ENCODE measurements at regions not wholly inside any gene's neighbourhood (a gene's known extent, or its start where the extent isn't known, plus 50 kb on each side); places are given as distances from the start of the nearest gene placed in this dataset.

- peaks cover 23% of the 10 kb centered on the region for H3K27me3 Mint-ChIP-seq
- H3K4me3 Mint-ChIP-seq: no peak overlapping the region
- no peaks in the 10 kb centered on the region for H3K4me1 Mint-ChIP-seq (ENCODE audit: low read depth)
- H3K9me3 Mint-ChIP-seq: peaks cover 34% of the 10 kb centered on the region
- no peak overlapping the region for H3K27ac Mint-ChIP-seq
- DNase-seq: no peak
- H3K36me3 Mint-ChIP-seq (ENCODE audit: low read depth): no peaks in the 10 kb centered on the region
These were observed 255.6 kb upstream of the OSR1 start for GRCh38 chr2:19614066-19614465.

GRCh38 chr2:19611491-19612332 is 253.3 kb upstream of the OSR1 start:
- Mint-ChIP-seq H3K27me3 (peaks cover 15% of the 10 kb centered on the region), H3K9me3 (peaks cover 22% of the 10 kb centered on the region), H3K4me1 (ENCODE audit: low read depth) (no peaks in the 10 kb centered on the region), H3K4me3 (no peak overlapping the region), H3K27ac (no peak overlapping the region), H3K36me3 (ENCODE audit: low read depth) (no peaks in the 10 kb centered on the region)
- DNase-seq: no peak

- Mint-ChIP-seq H3K27ac (no peak overlapping the region), H3K9me3 (peaks cover 8% of the 10 kb centered on the region), H3K4me3 (no peak overlapping the region), H3K27me3 (peaks cover 17% of the 10 kb centered on the region), H3K4me1 (ENCODE audit: low read depth) (no peaks in the 10 kb centered on the region), H3K36me3 (ENCODE audit: low read depth) (no peaks in the 10 kb centered on the region)
- no peak for DNase-seq
These were observed 250.8 kb upstream of the OSR1 start for GRCh38 chr2:19609266-19609665.

DNA sequence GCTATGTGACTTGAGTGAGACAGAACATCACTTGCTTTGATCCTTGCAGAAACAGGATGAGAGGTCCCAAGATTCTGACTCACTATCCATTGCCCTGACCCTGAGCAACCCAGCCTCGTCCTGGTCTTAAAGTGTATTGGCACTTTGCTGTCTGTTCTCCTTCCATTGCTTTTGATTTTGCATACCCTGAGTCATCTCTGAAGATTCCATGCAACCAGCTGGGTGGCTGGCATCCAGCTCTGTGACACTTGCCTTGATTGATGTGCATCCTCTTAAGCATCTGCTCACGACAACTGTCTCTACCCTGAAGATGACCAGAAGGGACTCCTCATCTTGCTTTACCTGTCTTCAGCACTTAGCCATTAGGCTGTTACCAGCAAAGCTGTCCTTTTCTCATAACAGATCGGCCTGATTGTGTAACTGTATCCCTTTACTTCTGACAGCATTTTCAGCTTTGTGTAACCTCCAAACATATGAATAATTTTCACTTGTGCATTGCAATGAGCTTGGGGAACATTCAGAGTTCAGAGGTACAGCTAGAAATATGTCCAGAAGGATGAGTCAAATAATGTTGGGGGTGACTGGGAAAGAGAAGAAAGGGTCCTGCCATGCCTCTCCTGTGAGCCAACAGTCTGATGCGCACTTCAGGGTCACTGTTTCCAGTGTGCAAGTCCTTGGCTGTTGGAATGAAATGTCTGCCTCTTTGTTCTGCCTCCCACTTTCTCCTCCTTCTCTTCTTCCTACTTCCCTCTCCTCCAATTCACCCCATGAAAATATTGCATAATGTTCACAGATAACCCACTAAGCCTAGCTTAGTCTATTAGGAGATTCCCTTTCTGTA is 249.7 kb upstream of the OSR1 start:
- H3K4me1 Mint-ChIP-seq (ENCODE audit: low read depth): no peaks in the 10 kb centered on the region
- no peak overlapping the region for H3K27ac Mint-ChIP-seq
- no peak for DNase-seq
- H3K36me3 Mint-ChIP-seq (ENCODE audit: low read depth): no peaks in the 10 kb centered on the region
- H3K4me3 Mint-ChIP-seq: no peak overlapping the region
- H3K9me3 Mint-ChIP-seq: peaks cover 3% of the 10 kb centered on the region
- peaks cover 17% of the 10 kb centered on the region for H3K27me3 Mint-ChIP-seq

GRCh38 chr2:19607400-19607799 is 249.0 kb upstream of the OSR1 start:
- no peaks in the 10 kb centered on the region for H3K36me3 Mint-ChIP-seq (ENCODE audit: low read depth)
- peaks cover 6% of the 10 kb centered on the region for H3K9me3 Mint-ChIP-seq
- H3K27me3 Mint-ChIP-seq: peaks cover 17% of the 10 kb centered on the region
- no peak overlapping the region for H3K27ac Mint-ChIP-seq
- DNase-seq: no peak
- no peaks in the 10 kb centered on the region for H3K4me1 Mint-ChIP-seq (ENCODE audit: low read depth)
- no peak overlapping the region for H3K4me3 Mint-ChIP-seq

DNA sequence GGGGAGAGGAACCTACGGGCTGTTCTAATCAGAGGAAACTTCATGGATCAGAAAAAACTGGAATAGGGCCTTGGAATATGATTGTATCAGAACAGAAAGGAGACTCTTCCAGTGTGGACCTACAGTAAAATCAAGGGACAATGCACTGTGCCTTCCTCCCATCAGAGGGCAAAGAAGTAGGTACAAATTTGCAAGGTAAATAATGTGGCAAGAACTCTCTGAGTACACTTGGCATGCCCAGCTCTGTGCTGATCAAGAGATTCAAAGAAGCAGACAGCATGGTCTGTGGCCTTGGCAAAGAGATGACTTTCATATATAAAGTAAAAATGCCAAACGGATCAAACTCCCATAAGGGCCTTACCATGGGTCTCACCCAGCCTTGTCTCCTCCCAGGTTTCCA is 242.6 kb upstream of the OSR1 start:
- H3K36me3 Mint-ChIP-seq (ENCODE audit: low read depth): no peaks in the 10 kb centered on the region
- H3K4me3 Mint-ChIP-seq: no peak overlapping the region
- H3K27ac Mint-ChIP-seq: no peak overlapping the region
- H3K9me3 Mint-ChIP-seq: peaks cover 6% of the 10 kb centered on the region
- no peak for DNase-seq
- H3K4me1 Mint-ChIP-seq (ENCODE audit: low read depth): no peaks in the 10 kb centered on the region
- H3K27me3 Mint-ChIP-seq: peaks cover 3% of the 10 kb centered on the region

DNA sequence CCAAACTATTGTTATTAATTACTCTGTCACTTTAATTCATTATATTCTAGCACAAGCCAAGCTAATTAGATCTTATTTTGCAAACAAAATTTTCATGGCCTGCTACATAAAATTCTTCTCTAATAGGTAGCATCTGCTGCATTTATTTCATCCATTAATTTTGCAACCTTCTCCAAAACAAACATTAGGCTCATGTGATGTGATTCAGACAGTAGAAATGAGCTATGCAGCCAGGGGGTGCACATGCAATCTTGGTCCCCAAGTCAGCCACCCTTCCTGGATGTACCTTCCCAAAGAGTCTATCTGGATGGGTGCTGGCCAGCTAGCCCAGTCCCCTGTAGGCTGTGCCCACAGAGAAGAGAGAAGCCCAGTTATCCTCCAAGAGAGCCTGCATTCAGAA is 242.1 kb upstream of the OSR1 start:
- H3K36me3 Mint-ChIP-seq (ENCODE audit: low read depth): no peaks in the 10 kb centered on the region
- H3K27ac Mint-ChIP-seq: no peak overlapping the region
- DNase-seq: no peak
- H3K9me3 Mint-ChIP-seq: peaks cover 6% of the 10 kb centered on the region
- H3K27me3 Mint-ChIP-seq: peaks cover 3% of the 10 kb centered on the region
- no peak overlapping the region for H3K4me3 Mint-ChIP-seq
- H3K4me1 Mint-ChIP-seq (ENCODE audit: low read depth): no peaks in the 10 kb centered on the region

DNA sequence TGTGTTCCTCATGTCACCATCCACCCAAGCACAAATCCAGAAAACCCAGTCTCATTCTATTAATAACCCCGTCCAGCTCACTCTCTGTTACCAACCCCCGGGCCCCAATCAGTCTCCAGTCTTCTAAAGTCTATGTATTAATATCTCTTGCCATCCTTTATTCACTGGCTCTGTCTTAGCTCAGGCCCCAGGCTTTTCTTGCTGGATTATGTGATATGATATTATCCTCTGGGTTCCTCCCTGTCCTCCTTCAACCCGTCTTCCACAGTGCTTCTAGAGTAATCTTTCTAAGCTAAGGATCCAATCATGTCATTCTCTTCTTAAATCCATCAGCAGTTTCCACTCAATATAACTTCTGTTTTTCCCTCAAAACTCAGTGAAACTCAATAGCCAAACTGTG is 240.5 kb upstream of the OSR1 start:
- H3K4me1 Mint-ChIP-seq (ENCODE audit: low read depth): no peaks in the 10 kb centered on the region
- peaks cover 3% of the 10 kb centered on the region for H3K27me3 Mint-ChIP-seq
- H3K27ac Mint-ChIP-seq: no peak overlapping the region
- H3K4me3 Mint-ChIP-seq: no peak overlapping the region
- no peaks in the 10 kb centered on the region for H3K36me3 Mint-ChIP-seq (ENCODE audit: low read depth)
- no peak for DNase-seq
- H3K9me3 Mint-ChIP-seq: peaks cover 3% of the 10 kb centered on the region

DNA sequence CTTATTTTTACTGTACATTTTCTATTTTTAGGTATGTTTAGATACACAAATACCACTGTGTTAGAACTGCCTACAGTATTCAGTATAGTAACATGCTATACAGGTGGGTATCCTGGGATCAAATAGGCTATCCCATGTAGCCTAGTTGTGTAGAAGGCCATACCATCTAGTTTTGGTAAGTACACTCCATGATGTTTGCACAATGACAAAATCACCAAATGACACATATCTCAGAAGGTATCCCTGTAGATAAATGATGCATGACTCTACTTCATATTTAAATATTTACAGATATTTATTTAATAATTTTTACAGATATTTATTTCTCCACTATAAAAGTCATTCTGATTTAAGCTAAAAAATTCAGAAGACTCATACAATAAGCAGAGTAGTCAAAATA is 233.8 kb upstream of the OSR1 start:
- peaks cover under 1% of the 10 kb centered on the region for H3K27me3 Mint-ChIP-seq

DNA sequence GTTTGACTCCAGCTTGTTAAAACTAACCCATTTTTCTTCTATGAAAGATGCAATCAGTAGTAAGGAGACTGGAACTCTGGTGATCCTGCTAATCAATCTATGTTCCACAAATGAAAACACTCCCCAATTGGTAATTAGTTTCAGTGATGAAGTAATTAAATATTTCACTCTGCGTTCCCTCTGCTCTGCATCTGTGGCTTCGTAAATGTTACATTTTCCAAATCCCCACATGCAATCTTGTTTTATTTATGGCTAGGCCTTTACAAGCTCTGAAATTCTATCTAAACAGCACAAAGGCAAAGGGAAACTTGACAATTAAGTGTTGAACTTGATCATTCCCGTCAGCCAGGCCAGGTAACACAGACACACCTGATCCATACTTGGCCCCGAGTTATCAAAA is 231.4 kb upstream of the OSR1 start:
- no peak overlapping the region for H3K4me3 Mint-ChIP-seq
- H3K27ac Mint-ChIP-seq: no peak overlapping the region
- H3K36me3 Mint-ChIP-seq (ENCODE audit: low read depth): no peaks in the 10 kb centered on the region
- no peaks in the 10 kb centered on the region for H3K27me3 Mint-ChIP-seq
- H3K4me1 Mint-ChIP-seq (ENCODE audit: low read depth): no peaks in the 10 kb centered on the region
- DNase-seq: no peak
- peaks cover 2% of the 10 kb centered on the region for H3K9me3 Mint-ChIP-seq

More for the DNA sequence above, 233.8 kb upstream of the OSR1 start:
- H3K9me3 Mint-ChIP-seq: no peaks in the 10 kb centered on the region
- H3K36me3 Mint-ChIP-seq (ENCODE audit: low read depth): no peaks in the 10 kb centered on the region
- H3K4me1 Mint-ChIP-seq (ENCODE audit: low read depth): no peaks in the 10 kb centered on the region
- no peak overlapping the region for H3K4me3 Mint-ChIP-seq
- H3K27ac Mint-ChIP-seq: no peak overlapping the region
- no peak for DNase-seq

- Mint-ChIP-seq H3K27me3 (peaks cover 16% of the 10 kb centered on the region), H3K36me3 (ENCODE audit: low read depth) (no peaks in the 10 kb centered on the region), H3K4me1 (ENCODE audit: low read depth) (no peaks in the 10 kb centered on the region)
These were observed 222.4 kb upstream of the OSR1 start for GRCh38 chr2:19580830-19581229.

GRCh38 chr2:19580264-19580663 is 221.8 kb upstream of the OSR1 start:
- Mint-ChIP-seq H3K4me1 (ENCODE audit: low read depth) (no peaks in the 10 kb centered on the region), H3K4me3 (no peak overlapping the region), H3K27ac (no peak overlapping the region), H3K36me3 (ENCODE audit: low read depth) (no peaks in the 10 kb centered on the region), H3K9me3 (no peaks in the 10 kb centered on the region), H3K27me3 (peaks cover 16% of the 10 kb centered on the region)
- no peak for DNase-seq

More at GRCh38 chr2:19580830-19581229, 222.4 kb upstream of the OSR1 start:
- no peak overlapping the region for H3K4me3 Mint-ChIP-seq
- DNase-seq: no peak
- peaks cover 2% of the 10 kb centered on the region for H3K9me3 Mint-ChIP-seq
- H3K27ac Mint-ChIP-seq: no peak overlapping the region

GRCh38 chr2:19579461-19579860 is 221.0 kb upstream of the OSR1 start:
- Mint-ChIP-seq H3K4me1 (ENCODE audit: low read depth) (no peaks in the 10 kb centered on the region), H3K36me3 (ENCODE audit: low read depth) (no peaks in the 10 kb centered on the region), H3K9me3 (no peaks in the 10 kb centered on the region), H3K27me3 (peaks cover 22% of the 10 kb centered on the region), H3K27ac (no peak overlapping the region), H3K4me3 (no peak overlapping the region)
- no peak for DNase-seq

DNA sequence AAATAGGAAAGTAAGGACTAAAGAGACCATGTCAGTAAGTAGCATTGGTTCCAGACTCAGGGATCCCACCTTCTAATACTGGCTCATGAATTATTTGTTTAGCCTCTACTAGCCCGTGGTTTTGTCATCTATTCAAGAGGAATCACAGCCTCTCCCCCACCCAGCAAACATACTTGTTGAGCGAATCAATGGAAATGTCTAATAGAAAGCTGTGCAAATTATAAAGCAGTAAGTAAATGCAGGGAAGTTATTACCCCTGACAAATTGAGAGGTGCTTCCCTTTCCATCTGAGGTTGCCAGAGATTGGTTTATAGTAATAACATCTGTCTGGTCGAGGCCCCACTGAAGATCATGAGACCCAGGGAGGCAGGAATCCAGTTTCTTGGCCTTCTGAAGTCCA is 219.3 kb upstream of the OSR1 start:
- Mint-ChIP-seq H3K4me3 (no peak overlapping the region), H3K9me3 (no peaks in the 10 kb centered on the region), H3K4me1 (ENCODE audit: low read depth) (no peaks in the 10 kb centered on the region), H3K36me3 (ENCODE audit: low read depth) (no peaks in the 10 kb centered on the region), H3K27ac (no peak overlapping the region), H3K27me3 (peaks cover 27% of the 10 kb centered on the region)
- DNase-seq: no peak

DNA sequence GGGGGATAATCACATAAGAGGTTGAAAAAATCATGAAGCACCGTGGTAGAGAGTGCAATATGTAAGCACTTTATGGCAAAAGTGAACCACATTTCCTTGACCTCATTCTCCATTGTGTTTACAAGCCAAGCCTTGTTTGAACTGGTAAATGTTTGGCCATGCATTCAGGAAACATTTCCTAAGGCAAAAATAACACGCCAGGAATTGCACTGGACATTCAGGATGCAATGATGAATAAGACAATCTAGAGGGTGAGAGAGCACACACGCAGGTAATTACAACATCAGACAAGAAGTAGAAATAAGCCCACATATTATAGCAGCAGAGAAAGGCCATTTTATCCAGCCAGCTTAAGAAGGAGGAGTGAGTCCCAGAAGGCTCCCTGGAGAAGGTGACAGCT is 218.0 kb upstream of the OSR1 start:
- no peaks in the 10 kb centered on the region for H3K4me1 Mint-ChIP-seq (ENCODE audit: low read depth)
- no peak overlapping the region for H3K27ac Mint-ChIP-seq
- no peaks in the 10 kb centered on the region for H3K9me3 Mint-ChIP-seq
- H3K27me3 Mint-ChIP-seq: peaks cover 27% of the 10 kb centered on the region
- no peaks in the 10 kb centered on the region for H3K36me3 Mint-ChIP-seq (ENCODE audit: low read depth)
- no peak overlapping the region for H3K4me3 Mint-ChIP-seq
- no peak for DNase-seq

Measured in activated T-cell treated with anti-CD3 and anti-CD28 coated beads, Interleukin-2, amount 50 U/mL, for 24 hours (primary cell).